Fibroblast of lung (primary cell): ENCODE measurements at regions not wholly inside any gene's neighbourhood (a gene's known extent, or its start where the extent isn't known, plus 50 kb on each side); places are given as distances from the start of the nearest gene placed in this dataset.

Source experiments
- CTCF ChIP-seq, 2 donors: IDR thresholded peaks in 1 of 2; conservative IDR thresholded peaks in 1 of 2; 1 replicate in 1 of 2; 2 replicates in 1 of 2; pipeline ENCODE4 v1.5.1; 2011 to 2012; ENCODE audit warnings: low read length in 2 of 2, control low read depth in 1 of 2, inconsistent platforms in 1 of 2, low read depth in 1 of 2, mild to moderate bottlenecking in 1 of 2
- EZH2 ChIP-seq: IDR thresholded peaks from 2 replicates; pipeline ENCODE4 v1.5.1; 2012; ENCODE audit warnings: low read length, control low read depth, mild to moderate bottlenecking; ENCODE audit errors: missing control alignments

- TF ChIP-seq CTCF (conservative IDR thresholded peaks at IDR 0.05 in 1 of 2, IDR thresholded peaks at IDR 0.05 in 1 of 2; ENCODE audit: low read depth in 1 of 2, low read length in 2 of 2) (no peak), EZH2 (no peak)
Measured at GRCh38 chr6:121686611-121687023, 251.2 kb downstream of the GJA1 start.
